Testis (tissue), 2 donors: ENCODE measurements at regions not wholly inside any gene's neighbourhood (a gene's known extent, or its start where the extent isn't known, plus 50 kb on each side); places are given as distances from the start of the nearest gene placed in this dataset.

ENCODE experiments used
- POLR2A ChIP-seq: fragments of 450-650 bp; IDR thresholded peaks from one replicate; pipeline ENCODE4 v1.6.1; 2017; ENCODE audit warnings: antibody characterized with exemption, mild to moderate bottlenecking, moderate library complexity
- TF ChIP-seq, protein P1 (sequence below), 3 experiments: fragments of 450-650 bp in 2 of 3; fragments of 200-600 bp in 1 of 3; sonication (generic) in 1 of 3; IDR thresholded peaks; one replicate each; pipeline ENCODE4 v1.5.1; 2016 to 2019; ENCODE audit warnings: antibody characterized with exemption in 3 of 3, mild to moderate bottlenecking in 2 of 3, moderate library complexity in 1 of 3

DNA sequence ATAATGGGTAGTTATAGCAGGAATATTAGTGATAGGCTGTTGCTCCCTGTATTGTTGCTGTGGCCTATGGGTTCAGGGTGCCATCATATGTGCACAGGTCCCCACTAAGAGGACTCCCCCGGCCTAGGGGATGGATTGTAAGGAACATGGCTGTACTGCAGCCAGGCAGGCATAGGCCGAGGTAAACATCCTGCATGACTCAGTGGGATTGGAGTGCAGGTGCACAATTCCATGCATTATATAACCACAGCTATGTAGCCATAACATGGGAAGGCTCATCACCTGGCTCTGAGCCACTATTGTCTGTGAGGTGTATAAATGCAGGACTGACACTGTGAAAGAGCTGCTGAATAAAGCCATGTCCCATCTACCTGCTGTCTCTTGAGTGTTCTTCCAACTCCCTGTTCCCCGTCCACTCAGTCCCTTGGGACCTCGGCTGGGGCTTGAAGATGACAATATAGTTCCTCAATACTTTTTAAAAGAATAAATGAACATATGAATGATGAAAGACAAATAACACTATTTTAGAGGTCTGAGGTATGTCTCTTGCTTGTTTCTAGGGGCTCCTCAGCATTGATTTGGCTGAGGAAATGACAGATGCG is 425.2 kb downstream of the IDS start:
- TF ChIP-seq, protein P1, sequence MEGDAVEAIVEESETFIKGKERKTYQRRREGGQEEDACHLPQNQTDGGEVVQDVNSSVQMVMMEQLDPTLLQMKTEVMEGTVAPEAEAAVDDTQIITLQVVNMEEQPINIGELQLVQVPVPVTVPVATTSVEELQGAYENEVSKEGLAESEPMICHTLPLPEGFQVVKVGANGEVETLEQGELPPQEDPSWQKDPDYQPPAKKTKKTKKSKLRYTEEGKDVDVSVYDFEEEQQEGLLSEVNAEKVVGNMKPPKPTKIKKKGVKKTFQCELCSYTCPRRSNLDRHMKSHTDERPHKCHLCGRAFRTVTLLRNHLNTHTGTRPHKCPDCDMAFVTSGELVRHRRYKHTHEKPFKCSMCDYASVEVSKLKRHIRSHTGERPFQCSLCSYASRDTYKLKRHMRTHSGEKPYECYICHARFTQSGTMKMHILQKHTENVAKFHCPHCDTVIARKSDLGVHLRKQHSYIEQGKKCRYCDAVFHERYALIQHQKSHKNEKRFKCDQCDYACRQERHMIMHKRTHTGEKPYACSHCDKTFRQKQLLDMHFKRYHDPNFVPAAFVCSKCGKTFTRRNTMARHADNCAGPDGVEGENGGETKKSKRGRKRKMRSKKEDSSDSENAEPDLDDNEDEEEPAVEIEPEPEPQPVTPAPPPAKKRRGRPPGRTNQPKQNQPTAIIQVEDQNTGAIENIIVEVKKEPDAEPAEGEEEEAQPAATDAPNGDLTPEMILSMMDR (IDR thresholded peaks at IDR 0.05) = no peak
- no peak for TF ChIP-seq POLR2A
